ENCODE measurements at regions not wholly inside any gene's neighbourhood (a gene's known extent, or its start where the extent isn't known, plus 50 kb on each side); places are given as distances from the start of the nearest gene placed in this dataset.

DNA sequence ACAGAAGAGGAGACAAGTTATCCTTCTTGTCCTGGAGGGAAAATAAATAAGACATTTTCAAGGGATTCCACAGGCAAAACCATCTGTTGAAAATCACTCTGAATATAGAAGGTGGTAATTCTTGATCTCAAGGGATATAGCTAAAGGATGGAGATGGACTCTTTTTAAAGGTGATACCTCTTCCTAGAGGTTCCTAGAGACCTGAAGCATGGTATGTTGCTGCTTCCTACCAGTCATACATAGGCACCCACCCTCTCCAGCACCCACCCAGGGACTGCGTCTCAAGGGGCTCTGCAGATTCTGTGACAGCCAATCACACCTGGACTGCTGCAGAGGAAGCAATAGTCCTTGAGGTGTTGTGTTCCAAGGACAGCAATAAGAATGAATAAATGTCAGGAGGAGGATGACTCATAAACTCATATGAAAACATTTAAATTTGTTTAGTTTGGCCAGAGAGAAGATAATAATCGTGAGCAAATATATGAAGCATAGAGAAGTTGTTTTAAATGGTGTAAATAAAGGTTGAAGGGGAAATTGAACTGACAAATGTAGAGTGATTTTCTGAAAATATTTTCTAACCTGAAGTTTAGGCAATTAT, 741.6 kb upstream of the CBLB start:
- intact Hi-C loops (cut with DNase I): loop anchor here (5.0 kb wide), 1 partner anchor 923 kb away; no protein-coding TSS in a partner anchor
- Histone ChIP-seq H3K9me3 (no peaks in the 10 kb centered on the region), H3K36me3 (no peaks in the 10 kb centered on the region), H3K27me3 (no peaks in the 10 kb centered on the region), H3K27ac (replicated peaks in 1 of 4) (no peak overlapping the region), H3K4me3 (no peak overlapping the region), H3K4me1 (peaks cover 0 to 7% (median 3%) of the 10 kb centered on the region in 4 donors)
- TF ChIP-seq POLR2AphosphoS5 (IDR thresholded peaks at IDR 0.05): no peak
- TF ChIP-seq, protein P1, sequence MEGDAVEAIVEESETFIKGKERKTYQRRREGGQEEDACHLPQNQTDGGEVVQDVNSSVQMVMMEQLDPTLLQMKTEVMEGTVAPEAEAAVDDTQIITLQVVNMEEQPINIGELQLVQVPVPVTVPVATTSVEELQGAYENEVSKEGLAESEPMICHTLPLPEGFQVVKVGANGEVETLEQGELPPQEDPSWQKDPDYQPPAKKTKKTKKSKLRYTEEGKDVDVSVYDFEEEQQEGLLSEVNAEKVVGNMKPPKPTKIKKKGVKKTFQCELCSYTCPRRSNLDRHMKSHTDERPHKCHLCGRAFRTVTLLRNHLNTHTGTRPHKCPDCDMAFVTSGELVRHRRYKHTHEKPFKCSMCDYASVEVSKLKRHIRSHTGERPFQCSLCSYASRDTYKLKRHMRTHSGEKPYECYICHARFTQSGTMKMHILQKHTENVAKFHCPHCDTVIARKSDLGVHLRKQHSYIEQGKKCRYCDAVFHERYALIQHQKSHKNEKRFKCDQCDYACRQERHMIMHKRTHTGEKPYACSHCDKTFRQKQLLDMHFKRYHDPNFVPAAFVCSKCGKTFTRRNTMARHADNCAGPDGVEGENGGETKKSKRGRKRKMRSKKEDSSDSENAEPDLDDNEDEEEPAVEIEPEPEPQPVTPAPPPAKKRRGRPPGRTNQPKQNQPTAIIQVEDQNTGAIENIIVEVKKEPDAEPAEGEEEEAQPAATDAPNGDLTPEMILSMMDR (IDR thresholded peaks at IDR 0.05): no peak
- no peak for TF ChIP-seq EP300 (IDR thresholded peaks at IDR 0.05)
- no peak for TF ChIP-seq POLR2A (IDR thresholded peaks at IDR 0.05; ENCODE audit: low read depth)
- DNase-seq (ENCODE audit: extremely low spot score): no peak
- WGBS: 65% methylated on average over 2 of the region's 2 CpGs

DNA sequence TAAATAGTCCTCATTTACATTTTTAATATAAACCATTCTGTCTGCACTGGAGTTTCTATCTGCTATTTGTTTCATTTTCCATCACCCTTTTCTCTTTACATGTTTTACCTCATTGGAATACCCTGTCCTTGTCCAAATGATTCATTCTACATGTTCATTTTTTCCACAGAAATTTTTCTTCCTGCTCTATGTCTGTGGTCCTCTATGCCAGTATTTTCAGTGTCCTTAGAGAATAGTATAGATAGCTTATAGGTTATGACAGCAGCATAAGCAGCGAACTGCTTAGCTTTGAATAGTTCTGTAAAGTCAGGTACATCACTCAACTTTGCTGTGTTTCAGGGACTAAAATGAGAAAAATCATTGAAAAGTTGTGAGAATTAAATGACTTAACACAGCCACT, 742.3 kb upstream of the CBLB start:
- H3K4me3 ChIP-seq: no peak overlapping the region
- H3K9me3 ChIP-seq: no peaks in the 10 kb centered on the region
- peaks cover 0 to 7% (median 3%) of the 10 kb centered on the region in 4 donors for H3K4me1 ChIP-seq
- no peak overlapping the region for H3K27ac ChIP-seq (replicated peaks in 1 of 4)
- intact Hi-C loops (cut with DNase I): loop anchor here (5.0 kb wide), 1 partner anchor 924 kb away; no protein-coding TSS in a partner anchor
- TF ChIP-seq, protein P1 (IDR thresholded peaks at IDR 0.05): no peak
- TF ChIP-seq POLR2AphosphoS5 (IDR thresholded peaks at IDR 0.05) (no peak), EP300 (IDR thresholded peaks at IDR 0.05) (no peak), POLR2A (IDR thresholded peaks at IDR 0.05; ENCODE audit: low read depth) (no peak)
- DNase-seq (ENCODE audit: extremely low spot score): no peak
- H3K27me3 ChIP-seq: no peaks in the 10 kb centered on the region
- H3K36me3 ChIP-seq: no peaks in the 10 kb centered on the region
- 95% methylated on average over 1 of the region's 1 CpG for WGBS

DNA sequence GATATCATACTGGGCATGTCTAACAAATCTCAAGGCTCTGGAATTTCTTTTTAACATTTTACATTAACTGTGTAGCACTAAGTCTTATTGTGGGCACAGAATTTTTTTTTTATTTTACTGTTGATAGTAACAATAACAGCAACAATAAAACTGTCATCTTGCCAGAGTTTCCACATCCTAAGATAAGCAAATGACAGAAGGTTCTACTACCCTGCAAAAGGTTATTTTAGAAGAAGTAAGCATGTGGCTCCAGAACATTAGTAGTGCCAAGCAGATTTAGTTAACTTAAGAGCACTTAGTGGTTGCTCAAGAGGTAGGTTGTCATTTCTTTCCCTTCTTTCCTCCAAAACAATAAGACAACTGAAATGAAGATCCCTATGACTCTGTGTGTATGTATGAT, 743.0 kb upstream of the CBLB start:
- Histone ChIP-seq H3K4me1 (peaks cover 0 to 7% (median 3%) of the 10 kb centered on the region in 4 donors), H3K9me3 (no peaks in the 10 kb centered on the region), H3K27ac (replicated peaks in 1 of 4) (no peak overlapping the region), H3K36me3 (no peaks in the 10 kb centered on the region), H3K4me3 (no peak overlapping the region), H3K27me3 (no peaks in the 10 kb centered on the region)
- TF ChIP-seq POLR2A (IDR thresholded peaks at IDR 0.05; ENCODE audit: low read depth) (no peak), POLR2AphosphoS5 (IDR thresholded peaks at IDR 0.05) (no peak), EP300 (IDR thresholded peaks at IDR 0.05) (no peak)
- TF ChIP-seq, protein P1 (IDR thresholded peaks at IDR 0.05): no peak
- intact Hi-C loops (cut with DNase I): loop anchor here (5.0 kb wide), 1 partner anchor 925 kb away; no protein-coding TSS in a partner anchor
- no peak for DNase-seq (ENCODE audit: extremely low spot score)

DNA sequence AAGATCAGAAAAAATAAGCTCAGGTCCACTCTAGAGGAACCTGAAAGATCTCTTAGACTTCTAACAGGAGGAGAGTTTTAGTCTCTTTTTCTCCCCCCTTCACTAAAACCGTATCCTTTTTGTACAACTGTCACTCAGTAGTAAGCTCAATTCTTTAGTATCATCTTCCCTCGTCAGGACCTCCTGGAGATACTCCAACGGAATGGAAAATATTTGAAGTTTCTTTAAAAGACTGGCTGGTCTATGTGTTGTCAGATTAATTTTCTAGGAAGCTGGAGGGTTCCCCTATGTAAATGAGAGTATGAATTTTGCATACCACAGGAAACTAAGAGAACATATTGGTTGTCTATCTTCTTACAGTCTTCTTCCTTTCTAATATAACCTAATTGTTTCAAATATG, 747.7 kb upstream of the CBLB start:
- Histone ChIP-seq H3K4me3 (no peak overlapping the region), H3K9me3 (no peaks in the 10 kb centered on the region), H3K4me1 (no peaks in the 10 kb centered on the region), H3K27me3 (no peaks in the 10 kb centered on the region), H3K27ac (replicated peaks in 1 of 4) (no peak overlapping the region), H3K36me3 (no peaks in the 10 kb centered on the region)
- TF ChIP-seq, protein P1 (IDR thresholded peaks at IDR 0.05): no peak
- TF ChIP-seq EP300 (IDR thresholded peaks at IDR 0.05): no peak
- no peak for TF ChIP-seq POLR2A (IDR thresholded peaks at IDR 0.05; ENCODE audit: low read depth)
- no peak for TF ChIP-seq POLR2AphosphoS5 (IDR thresholded peaks at IDR 0.05)
- DNase-seq (ENCODE audit: extremely low spot score): no peak
- WGBS: 83% methylated on average over 3 of the region's 3 CpGs
- intact Hi-C loops (cut with DNase I): no loop called here

DNA sequence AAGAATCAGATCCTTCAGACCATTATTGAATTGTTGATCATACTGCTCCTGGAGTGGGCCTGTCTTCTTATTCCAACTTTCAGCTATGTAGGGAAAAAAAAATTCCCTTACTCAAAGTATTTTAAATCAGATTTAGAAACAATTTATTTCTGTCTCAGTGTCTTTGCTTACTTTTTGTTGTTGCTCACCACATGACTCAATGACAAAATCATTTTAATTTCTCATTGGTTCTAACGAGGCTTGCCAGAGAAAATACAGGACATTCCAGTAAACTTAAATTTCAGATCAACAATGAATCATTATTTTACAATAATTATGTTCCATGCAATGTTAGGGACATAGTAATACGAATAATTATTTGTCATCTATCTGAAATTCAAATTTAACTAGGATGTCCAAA, 748.5 kb upstream of the CBLB start:
- no peaks in the 10 kb centered on the region for H3K4me1 ChIP-seq
- TF ChIP-seq EP300 (IDR thresholded peaks at IDR 0.05) (no peak), POLR2AphosphoS5 (IDR thresholded peaks at IDR 0.05) (no peak)
- no peaks in the 10 kb centered on the region for H3K9me3 ChIP-seq
- DNase-seq (ENCODE audit: extremely low spot score): no peak
- 52% methylated on average over 2 of the region's 2 CpGs for WGBS
- no peaks in the 10 kb centered on the region for H3K36me3 ChIP-seq
- no peak overlapping the region for H3K27ac ChIP-seq (replicated peaks in 1 of 4)
- intact Hi-C loops (cut with DNase I): no loop called here
- H3K27me3 ChIP-seq: no peaks in the 10 kb centered on the region
- no peak overlapping the region for H3K4me3 ChIP-seq

Data from esophagus muscularis mucosa (tissue), 4 donors.